Natural killer cell (primary cell): ENCODE measurements at regions not wholly inside any gene's neighbourhood (a gene's known extent, or its start where the extent isn't known, plus 50 kb on each side); places are given as distances from the start of the nearest gene placed in this dataset.

Experiments used
- ATAC-seq, 3 donors: fragments of 150-1000 bp in 2 of 3; fragments of 200-7000 bp in 1 of 3; cut with Tn5 transposase; 1 replicate in 1 of 3; 2 replicates in 2 of 3; pipeline ENCODE4 v1.10.0; 2021; ENCODE audit warnings: mild to moderate bottlenecking in 2 of 3, moderate library complexity in 2 of 3
- DNase-seq, 2 donors: peaks; one replicate each; pipeline versions ENCODE4 v3.0.0 to v3.0.0-alpha.2; 2013 to 2021; ENCODE audit warnings: mixed read lengths in 1 of 2
- H3K27ac ChIP-seq: one replicate; pipeline ENCODE4 v1.5.1; 2013; ENCODE audit warnings: mild to moderate bottlenecking, low read length
- H3K27me3 ChIP-seq: one replicate; pipeline ENCODE4 v1.6.1; 2013; ENCODE audit warnings: low read length; ENCODE audit not compliant: control insufficient read depth, insufficient read depth
- H3K36me3 ChIP-seq: one replicate; pipeline ENCODE4 v1.6.1; 2013; ENCODE audit warnings: low read length; ENCODE audit not compliant: control insufficient read depth, insufficient read depth
- H3K4me1 ChIP-seq: one replicate; pipeline ENCODE4 v1.6.1; 2013; ENCODE audit warnings: low read length; ENCODE audit not compliant: control insufficient read depth, insufficient read depth
- H3K4me3 ChIP-seq: one replicate; pipeline ENCODE4 v1.5.1; 2013; ENCODE audit warnings: low read length
- H3K9me3 ChIP-seq: one replicate; pipeline ENCODE4 v1.6.1; 2013; ENCODE audit warnings: low read length; ENCODE audit not compliant: control insufficient read depth, insufficient read depth
- H3K27ac Mint-ChIP-seq, 2 donors: one replicate each; pipeline ENCODE4 v1.8.0; 2022; ENCODE audit warnings: mild to moderate bottlenecking in 2 of 2, mixed read lengths in 2 of 2, moderate library complexity in 1 of 2
- H3K27me3 Mint-ChIP-seq, 2 donors: one replicate each; pipeline ENCODE4 v1.8.0; 2022; ENCODE audit warnings: low read depth in 2 of 2, mixed read lengths in 2 of 2
- H3K36me3 Mint-ChIP-seq: one replicate; pipeline ENCODE4 v1.8.0; 2022; ENCODE audit warnings: mixed read lengths
- H3K4me1 Mint-ChIP-seq, 2 donors: one replicate each; pipeline ENCODE4 v1.8.0; 2022; ENCODE audit warnings: mixed read lengths in 2 of 2
- H3K4me3 Mint-ChIP-seq: one replicate; pipeline ENCODE4 v1.8.0; 2022; ENCODE audit warnings: mild to moderate bottlenecking, moderate library complexity, mixed read lengths
- H3K9me3 Mint-ChIP-seq, 2 donors: one replicate each; pipeline ENCODE4 v1.8.0; 2022; ENCODE audit warnings: mixed read lengths in 2 of 2
- WGBS: methylation state at CpG from one replicate; pipeline ENCODE4 v1.1.7; 2013; ENCODE audit warnings: missing lambda C conversion rate; ENCODE audit not compliant: insufficient coverage; 5-methylcytosine and 5-hydroxymethylcytosine counted together
- intact Hi-C: fragments of 100-400 bp; cut with micrococcal nuclease; formaldehyde crosslinking; loops from one replicate; pipeline ENCODE4 v1.14.2; 2022
- TF ChIP-seq, protein P1 (sequence below): fragments of 200-600 bp; IDR thresholded peaks from one replicate; pipeline ENCODE4 v1.8.0; 2022; ENCODE audit warnings: antibody characterized with exemption

DNA sequence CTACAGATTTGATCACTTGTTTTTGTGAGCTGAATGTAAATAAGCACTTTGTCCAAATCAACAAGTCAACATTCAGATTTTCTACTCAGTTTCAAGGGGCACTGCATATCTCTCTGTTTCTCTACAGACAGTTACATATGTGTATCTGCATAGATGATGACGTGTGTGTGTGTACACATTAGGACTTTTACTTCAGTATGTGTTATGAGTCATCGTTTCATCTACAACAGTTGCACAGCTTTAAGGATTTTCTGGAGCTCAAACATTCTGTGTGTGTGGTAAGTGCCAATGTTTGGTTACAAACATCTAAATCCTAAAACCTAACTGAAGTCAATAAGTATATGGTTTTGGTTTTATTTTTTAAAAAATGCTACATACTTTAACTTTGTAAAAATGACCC is 494.5 kb upstream of the PBX1 start:
- ATAC-seq, result no peak
- WGBS, result 80% methylated on average over 1 of the region's 2 CpGs
- peaks cover 8% of the 10 kb centered on the region for H3K36me3 Mint-ChIP-seq
- intact Hi-C loops, result no loop called here
- no peak overlapping the region for H3K4me3 Mint-ChIP-seq
- no peak for DNase-seq
- no peaks in the 10 kb centered on the region for H3K4me1 Mint-ChIP-seq
- Histone ChIP-seq H3K27me3 (no peaks in the 10 kb centered on the region), H3K27ac (no peak overlapping the region), H3K4me1 (no peaks in the 10 kb centered on the region), H3K4me3 (no peak overlapping the region), H3K9me3 (no peaks in the 10 kb centered on the region), H3K36me3 (no peaks in the 10 kb centered on the region)
- no peak overlapping the region for H3K27ac Mint-ChIP-seq
- H3K27me3 Mint-ChIP-seq, result no peaks in the 10 kb centered on the region
- H3K9me3 Mint-ChIP-seq, result peaks cover 8 to 12% of the 10 kb centered on the region in 2 donors
- TF ChIP-seq, protein P1, sequence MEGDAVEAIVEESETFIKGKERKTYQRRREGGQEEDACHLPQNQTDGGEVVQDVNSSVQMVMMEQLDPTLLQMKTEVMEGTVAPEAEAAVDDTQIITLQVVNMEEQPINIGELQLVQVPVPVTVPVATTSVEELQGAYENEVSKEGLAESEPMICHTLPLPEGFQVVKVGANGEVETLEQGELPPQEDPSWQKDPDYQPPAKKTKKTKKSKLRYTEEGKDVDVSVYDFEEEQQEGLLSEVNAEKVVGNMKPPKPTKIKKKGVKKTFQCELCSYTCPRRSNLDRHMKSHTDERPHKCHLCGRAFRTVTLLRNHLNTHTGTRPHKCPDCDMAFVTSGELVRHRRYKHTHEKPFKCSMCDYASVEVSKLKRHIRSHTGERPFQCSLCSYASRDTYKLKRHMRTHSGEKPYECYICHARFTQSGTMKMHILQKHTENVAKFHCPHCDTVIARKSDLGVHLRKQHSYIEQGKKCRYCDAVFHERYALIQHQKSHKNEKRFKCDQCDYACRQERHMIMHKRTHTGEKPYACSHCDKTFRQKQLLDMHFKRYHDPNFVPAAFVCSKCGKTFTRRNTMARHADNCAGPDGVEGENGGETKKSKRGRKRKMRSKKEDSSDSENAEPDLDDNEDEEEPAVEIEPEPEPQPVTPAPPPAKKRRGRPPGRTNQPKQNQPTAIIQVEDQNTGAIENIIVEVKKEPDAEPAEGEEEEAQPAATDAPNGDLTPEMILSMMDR, result no peak

DNA sequence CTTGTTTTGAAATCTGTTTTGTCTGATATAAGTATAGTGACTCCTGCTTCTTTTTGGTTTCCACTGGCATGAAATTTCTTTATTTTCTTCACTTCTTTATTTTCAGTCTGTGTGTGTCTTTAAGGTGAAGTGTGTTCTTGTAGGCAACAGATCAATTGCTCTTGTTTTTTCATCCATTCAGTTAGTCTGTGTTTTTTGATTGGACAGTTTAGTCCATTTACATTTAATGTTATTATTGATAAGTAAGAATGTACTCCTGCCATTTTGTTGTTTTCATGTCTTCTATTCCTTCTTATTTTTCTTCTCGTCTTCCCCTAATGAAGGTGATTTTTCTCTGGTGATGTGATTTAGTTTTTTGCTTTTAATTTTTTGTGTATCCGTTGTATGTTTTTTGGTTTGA is 487.7 kb upstream of the PBX1 start:
- H3K27ac Mint-ChIP-seq, result no peak overlapping the region
- DNase-seq (no peak), ATAC-seq (no peak)
- H3K27me3 Mint-ChIP-seq, result no peaks in the 10 kb centered on the region
- H3K9me3 Mint-ChIP-seq, result peaks cover 25 to 27% of the 10 kb centered on the region in 2 donors
- no peak overlapping the region for H3K4me3 ChIP-seq
- peaks cover 6% of the 10 kb centered on the region for H3K9me3 ChIP-seq
- no peak overlapping the region for H3K27ac ChIP-seq
- TF ChIP-seq, protein P1, result no peak
- no peaks in the 10 kb centered on the region for H3K4me1 ChIP-seq
- no CpG with 5 or more reads among the region's 2 CpGs for WGBS
- H3K27me3 ChIP-seq, result no peaks in the 10 kb centered on the region
- H3K4me1 Mint-ChIP-seq, result no peaks in the 10 kb centered on the region
- H3K36me3 ChIP-seq, result no peaks in the 10 kb centered on the region
- H3K36me3 Mint-ChIP-seq, result peaks cover 9% of the 10 kb centered on the region
- intact Hi-C loops, result no loop called here
- no peak overlapping the region for H3K4me3 Mint-ChIP-seq

DNA sequence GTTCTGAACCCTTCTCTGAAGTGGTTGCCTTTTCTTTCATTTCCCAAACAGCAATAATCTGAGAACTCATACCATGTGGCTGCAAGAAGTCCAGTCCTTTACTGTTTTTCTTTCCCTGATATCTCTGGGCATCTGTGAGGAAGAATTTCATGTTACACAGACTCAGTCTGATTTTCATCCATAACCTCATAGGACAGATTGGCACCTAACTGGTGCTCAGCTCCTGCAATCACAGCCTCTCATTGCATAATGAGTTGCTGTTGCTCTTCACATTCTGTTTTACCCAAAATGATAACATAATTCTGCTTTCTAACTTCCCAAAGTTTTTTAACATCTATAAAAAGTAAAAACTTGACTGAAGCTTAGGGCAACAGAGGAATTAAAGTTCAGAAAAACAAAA is 472.2 kb upstream of the PBX1 start:
- Mint-ChIP-seq H3K36me3 (no peaks in the 10 kb centered on the region), H3K4me3 (no peak overlapping the region), H3K27ac (no peak overlapping the region), H3K9me3 (peaks cover 6% of the 10 kb centered on the region in 2 donors), H3K4me1 (no peaks in the 10 kb centered on the region), H3K27me3 (no peaks in the 10 kb centered on the region)
- H3K27ac ChIP-seq, result no peak overlapping the region
- H3K4me3 ChIP-seq, result no peak overlapping the region
- DNase-seq, result no peak
- no peaks in the 10 kb centered on the region for H3K9me3 ChIP-seq
- no peaks in the 10 kb centered on the region for H3K27me3 ChIP-seq
- ATAC-seq, result no peak
- no peaks in the 10 kb centered on the region for H3K36me3 ChIP-seq
- H3K4me1 ChIP-seq, result no peaks in the 10 kb centered on the region
- intact Hi-C loops, result no loop called here
- TF ChIP-seq, protein P1, result no peak

GRCh38 chr1:164087906-164088453 is 471.0 kb upstream of the PBX1 start:
- Histone ChIP-seq H3K27ac (no peak overlapping the region), H3K4me1 (no peaks in the 10 kb centered on the region), H3K36me3 (no peaks in the 10 kb centered on the region), H3K27me3 (no peaks in the 10 kb centered on the region), H3K4me3 (no peak overlapping the region), H3K9me3 (peaks cover 6% of the 10 kb centered on the region)
- no peaks in the 10 kb centered on the region for H3K27me3 Mint-ChIP-seq
- H3K27ac Mint-ChIP-seq, result no peak overlapping the region
- H3K4me1 Mint-ChIP-seq, result no peaks in the 10 kb centered on the region
- DNase-seq (no peak), ATAC-seq (no peak)
- H3K4me3 Mint-ChIP-seq, result no peak overlapping the region
- peaks cover 4 to 6% of the 10 kb centered on the region in 2 donors for H3K9me3 Mint-ChIP-seq
- 50% methylated on average over 6 of the region's 6 CpGs for WGBS
- intact Hi-C loops, result no loop called here
- no peaks in the 10 kb centered on the region for H3K36me3 Mint-ChIP-seq
- TF ChIP-seq, protein P1, result no peak
